ENCODE measurements at regions not wholly inside any gene's neighbourhood (a gene's known extent, or its start where the extent isn't known, plus 50 kb on each side); places are given as distances from the start of the nearest gene placed in this dataset.

DNA sequence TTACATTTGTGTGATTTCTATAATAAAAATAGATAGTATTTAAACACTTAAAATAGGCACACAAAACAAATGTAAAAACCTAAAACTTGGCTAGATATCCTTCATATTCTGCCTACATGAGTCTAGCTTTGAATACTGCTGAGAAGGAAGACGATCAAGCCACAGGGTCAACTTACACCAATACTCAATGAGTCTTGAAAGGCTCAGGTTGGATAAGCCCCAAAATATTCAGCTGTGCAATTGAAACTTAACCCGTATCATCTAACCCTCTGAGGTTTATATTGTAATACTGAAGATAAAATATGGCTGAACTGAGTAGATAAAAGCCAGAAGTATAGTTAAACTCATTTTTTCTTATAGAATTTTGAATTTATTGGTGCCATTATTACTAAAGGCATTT is 313.0 kb upstream of the NRXN1 start:
- Mint-ChIP-seq H3K36me3 (ENCODE audit: low read depth) (no peaks in the 10 kb centered on the region), H3K4me3 (no peak overlapping the region), H3K27me3 (no peaks in the 10 kb centered on the region), H3K4me1 (ENCODE audit: low read depth) (no peaks in the 10 kb centered on the region), H3K9me3 (peaks cover 2% of the 10 kb centered on the region), H3K27ac (no peak overlapping the region)
- no peak for DNase-seq

DNA sequence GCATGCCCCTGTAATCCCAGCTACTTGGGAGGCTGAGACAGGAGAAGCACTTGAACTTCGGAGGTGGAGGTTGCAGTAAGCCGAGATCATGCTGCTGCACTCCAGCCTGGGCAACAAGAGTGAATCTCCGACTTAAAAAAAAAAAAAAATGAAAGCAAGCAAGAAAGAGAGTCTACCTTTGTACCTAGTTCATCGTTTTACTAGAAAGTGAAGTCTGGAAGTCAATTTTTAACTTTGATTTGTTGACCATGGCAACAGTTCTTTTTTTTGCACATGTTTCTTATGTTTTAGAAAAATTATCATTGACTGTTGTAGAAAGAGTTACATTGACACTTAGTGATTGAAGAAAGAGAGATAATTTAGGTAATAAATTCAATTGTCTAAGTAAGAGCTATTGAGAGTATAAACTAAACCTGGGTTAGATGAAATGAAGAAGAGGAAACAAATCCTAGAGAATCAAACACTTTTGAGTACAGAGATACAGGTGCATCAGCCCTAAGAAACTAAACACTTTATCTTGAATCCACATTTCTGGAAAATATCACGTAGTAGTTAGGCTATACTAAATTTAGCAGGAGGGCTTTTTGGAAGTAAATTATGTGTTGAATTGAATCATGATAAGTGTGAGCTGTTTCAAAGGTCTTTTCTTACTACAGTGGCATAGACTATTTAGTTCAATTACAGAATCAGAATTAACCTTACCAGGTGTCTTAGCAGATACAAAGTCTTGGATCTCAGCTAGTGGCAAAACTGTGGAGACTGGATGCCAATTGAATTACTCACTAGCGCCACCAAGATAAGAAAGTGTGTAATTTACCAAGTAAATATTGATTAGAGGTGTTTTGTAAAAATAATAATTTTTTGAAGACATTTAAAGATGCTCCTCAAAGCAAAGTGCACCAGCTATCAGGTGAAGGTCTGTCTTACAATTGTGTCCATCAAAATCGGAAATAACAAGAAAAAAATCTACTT is 303.4 kb upstream of the NRXN1 start:
- peaks cover 22% of the 10 kb centered on the region for H3K9me3 Mint-ChIP-seq
- no peak overlapping the region for H3K27ac Mint-ChIP-seq
- H3K36me3 Mint-ChIP-seq (ENCODE audit: low read depth): no peaks in the 10 kb centered on the region
- no peak overlapping the region for H3K4me3 Mint-ChIP-seq
- no peak for DNase-seq
- no peaks in the 10 kb centered on the region for H3K27me3 Mint-ChIP-seq
- H3K4me1 Mint-ChIP-seq (ENCODE audit: low read depth): no peaks in the 10 kb centered on the region

GRCh38 chr2:51329512-51329911 is 297.6 kb upstream of the NRXN1 start:
- Mint-ChIP-seq H3K27ac (no peak overlapping the region), H3K9me3 (peaks cover 18% of the 10 kb centered on the region)

DNA sequence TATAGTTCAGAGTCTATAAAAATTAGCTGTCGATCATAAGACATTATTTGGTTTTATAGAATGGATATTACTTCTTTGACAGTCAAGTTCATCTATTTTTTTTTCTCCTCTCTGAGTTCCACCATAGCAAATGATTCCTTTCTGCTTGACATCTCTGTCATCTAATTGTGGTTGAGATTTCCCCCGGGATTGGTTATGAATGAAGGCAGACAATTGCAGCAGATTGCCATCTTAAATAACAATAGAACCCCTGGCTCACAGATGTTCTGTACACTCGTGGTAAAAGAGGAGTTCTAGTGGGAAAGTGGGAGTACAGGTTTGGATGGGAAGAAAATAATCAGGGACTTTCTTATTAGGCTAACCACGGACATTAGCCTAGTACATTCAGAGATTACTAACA is 292.1 kb upstream of the NRXN1 start:
- no peaks in the 10 kb centered on the region for H3K4me1 Mint-ChIP-seq (ENCODE audit: low read depth)
- no peaks in the 10 kb centered on the region for H3K36me3 Mint-ChIP-seq (ENCODE audit: low read depth)
- H3K9me3 Mint-ChIP-seq: peaks cover 17% of the 10 kb centered on the region
- H3K27me3 Mint-ChIP-seq: no peaks in the 10 kb centered on the region
- no peak overlapping the region for H3K4me3 Mint-ChIP-seq
- DNase-seq: no peak
- H3K27ac Mint-ChIP-seq: no peak overlapping the region

More at GRCh38 chr2:51329512-51329911, 297.6 kb upstream of the NRXN1 start:
- DNase-seq: no peak
- Mint-ChIP-seq H3K4me1 (ENCODE audit: low read depth) (no peaks in the 10 kb centered on the region), H3K36me3 (ENCODE audit: low read depth) (no peaks in the 10 kb centered on the region), H3K27me3 (no peaks in the 10 kb centered on the region), H3K4me3 (no peak overlapping the region)

GRCh38 chr2:51322613-51323012 is 290.7 kb upstream of the NRXN1 start:
- H3K27me3 Mint-ChIP-seq: no peaks in the 10 kb centered on the region
- no peaks in the 10 kb centered on the region for H3K4me1 Mint-ChIP-seq (ENCODE audit: low read depth)
- H3K9me3 Mint-ChIP-seq: peaks cover 20% of the 10 kb centered on the region
- no peak overlapping the region for H3K4me3 Mint-ChIP-seq
- H3K27ac Mint-ChIP-seq: no peak overlapping the region
- no peak for DNase-seq
- H3K36me3 Mint-ChIP-seq (ENCODE audit: low read depth): no peaks in the 10 kb centered on the region

DNA sequence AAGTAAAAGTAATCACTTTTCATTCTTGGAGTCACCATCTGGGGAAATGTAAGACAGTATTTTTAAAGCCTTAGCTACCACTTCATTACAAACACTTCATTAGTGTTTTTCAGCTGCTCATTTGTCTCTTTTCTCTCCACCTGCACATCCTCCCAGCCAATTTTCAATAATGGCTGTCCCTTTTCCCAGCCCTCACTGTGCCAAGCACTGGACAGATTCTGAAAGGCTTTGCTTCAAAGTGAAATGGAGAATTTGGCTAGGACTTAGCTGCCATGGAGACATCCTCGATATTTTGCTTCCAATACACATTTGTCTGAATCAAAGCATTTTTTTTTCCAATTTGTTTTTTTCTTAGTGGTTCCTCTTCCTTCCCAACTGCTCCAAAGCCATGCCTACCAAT is 272.4 kb upstream of the NRXN1 start:
- no peak for DNase-seq
- no peaks in the 10 kb centered on the region for H3K36me3 Mint-ChIP-seq (ENCODE audit: low read depth)
- peaks cover 11% of the 10 kb centered on the region for H3K9me3 Mint-ChIP-seq
- no peaks in the 10 kb centered on the region for H3K4me1 Mint-ChIP-seq (ENCODE audit: low read depth)
- no peak overlapping the region for H3K4me3 Mint-ChIP-seq
- no peaks in the 10 kb centered on the region for H3K27me3 Mint-ChIP-seq
- H3K27ac Mint-ChIP-seq: no peak overlapping the region

- Mint-ChIP-seq H3K4me1 (ENCODE audit: low read depth) (no peaks in the 10 kb centered on the region), H3K27me3 (no peaks in the 10 kb centered on the region), H3K9me3 (peaks cover 11% of the 10 kb centered on the region), H3K27ac (no peak overlapping the region), H3K4me3 (no peak overlapping the region), H3K36me3 (ENCODE audit: low read depth) (no peaks in the 10 kb centered on the region)
- no peak for DNase-seq
These were observed 269.4 kb upstream of the NRXN1 start for GRCh38 chr2:51301381-51301780.

GRCh38 chr2:51299370-51299769 is 267.4 kb upstream of the NRXN1 start:
- H3K4me1 Mint-ChIP-seq (ENCODE audit: low read depth): no peaks in the 10 kb centered on the region
- no peaks in the 10 kb centered on the region for H3K36me3 Mint-ChIP-seq (ENCODE audit: low read depth)
- no peak for DNase-seq
- no peak overlapping the region for H3K27ac Mint-ChIP-seq
- H3K27me3 Mint-ChIP-seq: no peaks in the 10 kb centered on the region
- peaks cover 3% of the 10 kb centered on the region for H3K9me3 Mint-ChIP-seq
- H3K4me3 Mint-ChIP-seq: no peak overlapping the region

- no peaks in the 10 kb centered on the region for H3K27me3 Mint-ChIP-seq
- no peak overlapping the region for H3K27ac Mint-ChIP-seq
- H3K4me3 Mint-ChIP-seq: no peak overlapping the region
- no peaks in the 10 kb centered on the region for H3K4me1 Mint-ChIP-seq (ENCODE audit: low read depth)
- peaks cover 3% of the 10 kb centered on the region for H3K9me3 Mint-ChIP-seq
- H3K36me3 Mint-ChIP-seq (ENCODE audit: low read depth): no peaks in the 10 kb centered on the region
- DNase-seq: no peak
These were observed 265.6 kb upstream of the NRXN1 start for GRCh38 chr2:51297488-51297887.

DNA sequence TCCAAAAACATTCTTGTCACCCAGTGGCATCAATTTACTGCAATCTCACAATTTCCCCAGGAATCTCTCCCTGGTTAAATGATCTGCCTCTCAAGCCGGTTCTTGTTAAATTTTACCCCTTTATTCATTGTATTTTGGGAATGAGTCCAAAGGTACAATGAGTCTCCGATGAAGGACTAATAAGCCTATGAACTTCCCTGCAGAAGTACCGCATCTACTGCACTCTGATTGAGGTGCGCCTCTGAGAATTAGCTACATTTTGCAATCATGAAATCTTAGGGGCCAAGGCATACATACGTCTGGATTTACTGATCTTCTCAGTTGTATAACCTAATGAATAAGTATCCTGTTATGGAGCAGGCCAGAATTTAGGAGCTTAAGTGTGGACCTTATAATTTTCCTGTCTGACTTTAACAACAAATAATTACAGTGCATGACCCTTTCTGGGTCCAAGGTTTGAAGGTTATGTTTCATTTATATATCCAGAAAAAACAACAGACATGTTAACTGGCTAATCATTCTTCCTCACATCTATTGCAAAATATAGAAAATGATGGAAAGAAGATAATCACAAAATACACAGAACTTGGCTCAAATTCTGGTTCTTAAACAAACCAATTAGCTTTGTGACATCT is 261.8 kb upstream of the NRXN1 start:
- H3K4me1 Mint-ChIP-seq (ENCODE audit: low read depth): no peaks in the 10 kb centered on the region
- no peaks in the 10 kb centered on the region for H3K27me3 Mint-ChIP-seq
- H3K4me3 Mint-ChIP-seq: no peak overlapping the region
- no peaks in the 10 kb centered on the region for H3K36me3 Mint-ChIP-seq (ENCODE audit: low read depth)
- peaks cover 9% of the 10 kb centered on the region for H3K9me3 Mint-ChIP-seq
- no peak for DNase-seq
- no peak overlapping the region for H3K27ac Mint-ChIP-seq

DNA sequence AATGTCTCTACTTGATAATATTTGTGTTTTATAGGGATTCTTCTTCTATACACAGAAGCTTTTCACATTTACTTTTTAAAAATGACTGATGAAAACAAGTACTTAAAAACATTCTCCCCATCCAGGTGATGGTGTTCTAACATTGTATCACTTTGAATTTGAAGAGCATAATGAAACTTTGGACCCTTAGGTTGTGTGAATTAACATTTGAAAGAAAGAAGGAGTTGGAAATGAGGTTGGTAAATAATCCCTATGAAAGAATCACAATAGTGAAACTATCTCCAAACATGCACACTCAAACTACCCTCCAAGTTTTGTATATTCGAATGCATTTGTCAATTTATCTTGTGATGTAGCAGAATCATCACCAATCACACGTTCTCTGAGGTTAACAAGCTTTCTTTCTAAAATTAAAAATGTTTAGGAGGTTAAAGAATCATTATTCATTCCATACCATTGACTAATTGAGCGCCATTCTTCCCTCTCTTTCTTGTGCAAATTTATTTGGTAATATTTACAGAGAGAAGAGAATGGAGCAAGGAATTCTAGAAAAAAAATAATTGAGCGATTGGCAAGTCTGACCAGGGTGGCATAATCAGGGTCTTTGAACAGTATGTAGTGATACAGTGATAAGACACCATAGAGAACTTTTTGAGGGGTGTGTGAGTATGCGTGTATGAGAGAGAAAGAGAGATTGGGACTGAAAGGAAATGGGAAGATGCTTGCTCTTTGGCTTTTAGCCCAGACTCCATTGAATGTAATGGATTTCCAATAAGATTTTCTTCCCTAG is 260.0 kb upstream of the NRXN1 start:
- DNase-seq: no peak
- H3K27me3 Mint-ChIP-seq: no peaks in the 10 kb centered on the region
- H3K4me1 Mint-ChIP-seq (ENCODE audit: low read depth): no peaks in the 10 kb centered on the region
- H3K36me3 Mint-ChIP-seq (ENCODE audit: low read depth): no peaks in the 10 kb centered on the region
- no peak overlapping the region for H3K27ac Mint-ChIP-seq
- H3K9me3 Mint-ChIP-seq: peaks cover 9% of the 10 kb centered on the region
- no peak overlapping the region for H3K4me3 Mint-ChIP-seq

DNA sequence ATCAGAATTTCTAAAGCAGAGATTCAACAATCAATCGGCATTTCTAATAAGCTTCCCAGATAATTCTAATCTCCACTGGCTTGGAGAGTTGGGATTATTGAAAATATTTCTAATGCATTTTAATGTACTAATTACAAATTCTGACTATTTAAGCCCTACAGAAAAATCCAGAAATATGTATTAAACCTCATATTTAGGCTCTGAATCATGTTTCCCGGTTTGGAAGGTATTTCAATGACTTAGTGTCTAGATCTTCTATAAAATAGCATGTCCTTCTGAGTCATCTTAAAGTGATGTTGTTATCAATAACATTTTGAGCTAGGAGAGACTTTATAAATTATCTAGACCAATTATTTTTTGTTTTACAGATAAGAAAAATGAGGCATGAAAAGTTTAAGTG is 258.8 kb upstream of the NRXN1 start:
- DNase-seq: no peak
- H3K27me3 Mint-ChIP-seq: no peaks in the 10 kb centered on the region
- H3K9me3 Mint-ChIP-seq: peaks cover 11% of the 10 kb centered on the region
- no peaks in the 10 kb centered on the region for H3K36me3 Mint-ChIP-seq (ENCODE audit: low read depth)
- H3K27ac Mint-ChIP-seq: no peak overlapping the region
- H3K4me3 Mint-ChIP-seq: no peak overlapping the region
- H3K4me1 Mint-ChIP-seq (ENCODE audit: low read depth): no peaks in the 10 kb centered on the region

DNA sequence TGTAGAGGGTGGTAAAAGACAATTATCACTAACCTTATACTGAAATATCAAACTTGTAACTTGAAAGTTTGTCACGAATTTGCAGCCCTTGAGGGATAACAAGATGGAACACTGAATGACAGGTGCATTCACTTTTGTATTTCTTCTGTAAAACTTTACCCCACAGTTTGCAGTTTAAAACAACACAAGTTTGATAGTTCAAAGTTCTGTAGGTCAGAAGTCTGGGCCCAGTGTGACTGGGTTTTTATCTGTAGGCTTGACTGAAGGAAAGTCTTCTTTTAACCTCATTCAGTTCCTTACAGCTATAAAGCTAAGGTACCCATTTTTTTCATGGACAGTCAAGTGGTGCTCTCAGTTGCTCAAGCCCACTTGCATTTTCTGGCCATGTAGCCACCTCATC is 257.1 kb upstream of the NRXN1 start:
- H3K27me3 Mint-ChIP-seq: no peaks in the 10 kb centered on the region
- DNase-seq: no peak
- H3K9me3 Mint-ChIP-seq: peaks cover 23% of the 10 kb centered on the region
- H3K27ac Mint-ChIP-seq: no peak overlapping the region
- no peaks in the 10 kb centered on the region for H3K36me3 Mint-ChIP-seq (ENCODE audit: low read depth)
- H3K4me3 Mint-ChIP-seq: no peak overlapping the region
- H3K4me1 Mint-ChIP-seq (ENCODE audit: low read depth): no peaks in the 10 kb centered on the region

- no peaks in the 10 kb centered on the region for H3K4me1 Mint-ChIP-seq (ENCODE audit: low read depth)
- no peak for DNase-seq
- H3K4me3 Mint-ChIP-seq: no peak overlapping the region
- no peaks in the 10 kb centered on the region for H3K36me3 Mint-ChIP-seq (ENCODE audit: low read depth)
- peaks cover 16% of the 10 kb centered on the region for H3K9me3 Mint-ChIP-seq
- no peaks in the 10 kb centered on the region for H3K27me3 Mint-ChIP-seq
- H3K27ac Mint-ChIP-seq: no peak overlapping the region
These were observed 236.3 kb upstream of the NRXN1 start for GRCh38 chr2:51268191-51268590.

DNA sequence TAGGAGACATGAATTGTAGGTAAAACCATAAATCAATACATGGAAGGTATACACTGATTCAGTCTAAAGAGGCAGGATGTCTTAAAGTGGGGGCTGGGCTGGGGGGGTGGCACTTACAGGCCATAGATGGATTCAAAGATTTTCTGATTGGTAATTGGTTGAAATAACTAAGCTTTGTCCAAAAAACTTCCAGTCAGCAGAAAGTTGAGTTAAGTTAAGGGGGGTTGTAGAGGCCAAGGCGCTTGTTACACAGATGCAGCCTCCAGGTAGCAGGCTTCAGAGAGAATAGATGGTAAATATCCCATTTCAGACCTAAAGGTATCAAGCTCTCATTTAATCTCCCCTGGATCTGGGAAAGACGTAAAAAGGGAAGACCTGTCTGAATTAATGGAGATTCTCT is 233.6 kb upstream of the NRXN1 start:
- DNase-seq: no peak
- Mint-ChIP-seq H3K4me1 (ENCODE audit: low read depth) (no peaks in the 10 kb centered on the region), H3K27ac (no peak overlapping the region), H3K27me3 (no peaks in the 10 kb centered on the region), H3K4me3 (no peak overlapping the region), H3K36me3 (ENCODE audit: low read depth) (no peaks in the 10 kb centered on the region), H3K9me3 (peaks cover 13% of the 10 kb centered on the region)
